Liver (tissue), 8 donors: ENCODE measurements at regions not wholly inside any gene's neighbourhood (a gene's known extent, or its start where the extent isn't known, plus 50 kb on each side); places are given as distances from the start of the nearest gene placed in this dataset.

Experiments
- DNase-seq: peaks from one replicate; pipeline ENCODE4 v3.0.0-alpha.2; 2017; ENCODE audit warnings: low spot score
- H3K27ac ChIP-seq, 2 donors: one replicate each; pipeline ENCODE4 v1.7.0; 2013; ENCODE audit warnings: inconsistent platforms in 2 of 2, low read length in 2 of 2, control low read depth in 1 of 2, low read depth in 1 of 2, mild to moderate bottlenecking in 1 of 2
- H3K27me3 ChIP-seq, 4 donors: one replicate each; pipeline versions ENCODE4 v1.6.1 to v1.7.0; 2013; ENCODE audit warnings: low read length in 3 of 4, inconsistent platforms in 1 of 4, mild to moderate bottlenecking in 1 of 4, moderate library complexity in 1 of 4; ENCODE audit not compliant: control insufficient read depth in 4 of 4, insufficient read depth in 4 of 4
- H3K36me3 ChIP-seq, 4 donors: one replicate each; pipeline versions ENCODE4 v1.6.1 to v1.7.0; 2013; ENCODE audit warnings: low read length in 3 of 4, mild to moderate bottlenecking in 3 of 4, low read depth in 1 of 4, moderate library complexity in 1 of 4; ENCODE audit not compliant: control insufficient read depth in 4 of 4, insufficient read depth in 3 of 4
- H3K4me1 ChIP-seq, 4 donors: one replicate each; pipeline versions ENCODE4 v1.6.1 to v1.7.0; 2013; ENCODE audit warnings: low read length in 3 of 4, mild to moderate bottlenecking in 3 of 4, moderate library complexity in 1 of 4; ENCODE audit not compliant: control insufficient read depth in 4 of 4, insufficient read depth in 4 of 4
- H3K4me3 ChIP-seq, 3 donors: one replicate each; pipeline versions ENCODE4 v1.6.1 to v1.7.0; 2013; ENCODE audit warnings: low read length in 3 of 3, control low read depth in 1 of 3, low read depth in 1 of 3, mild to moderate bottlenecking in 1 of 3
- H3K9ac ChIP-seq, 2 donors: one replicate each; pipeline ENCODE4 v1.7.0; 2013; ENCODE audit warnings: low read length in 2 of 2, mild to moderate bottlenecking in 2 of 2, moderate library complexity in 2 of 2, control low read depth in 1 of 2, low read depth in 1 of 2
- H3K9me3 ChIP-seq, 4 donors: one replicate each; pipeline versions ENCODE4 v1.6.1 to v1.7.0; 2013; ENCODE audit warnings: low read length in 3 of 4; ENCODE audit not compliant: control insufficient read depth in 4 of 4
- ATF3 ChIP-seq: IDR thresholded peaks from 2 replicates; pipeline ENCODE4 v1.6.1; 2016; ENCODE audit warnings: antibody characterized with exemption
- CTCF ChIP-seq: fragments of 150-350 bp; IDR thresholded peaks from 2 replicates; pipeline ENCODE4 v1.5.1; 2017; ENCODE audit warnings: improper control_type of control experiment, low read depth, low read length; ENCODE audit not compliant: missing input control
- EGR1 ChIP-seq, 2 donors: IDR thresholded peaks; 2 replicates each; pipeline ENCODE4 v1.6.1; 2016 to 2018; ENCODE audit warnings: antibody characterized with exemption in 2 of 2, low read depth in 2 of 2
- FOXA1 ChIP-seq: IDR thresholded peaks from 2 replicates; pipeline ENCODE4 v1.6.1; 2016; ENCODE audit warnings: antibody characterized with exemption
- FOXA2 ChIP-seq: IDR thresholded peaks from 2 replicates; pipeline ENCODE4 v1.6.1; 2016; ENCODE audit warnings: antibody characterized with exemption
- GABPA ChIP-seq, 2 donors: IDR thresholded peaks in 1 of 2; conservative IDR thresholded peaks in 1 of 2; 2 replicates each; pipeline ENCODE4 v1.6.1; 2016; ENCODE audit warnings: antibody characterized with exemption in 2 of 2, mild to moderate bottlenecking in 1 of 2, moderate library complexity in 1 of 2
- HNF4A ChIP-seq, 2 donors: conservative IDR thresholded peaks; 2 replicates each; pipeline ENCODE4 v1.6.1; 2016; ENCODE audit warnings: antibody characterized with exemption in 2 of 2, mild to moderate bottlenecking in 2 of 2
- HNF4G ChIP-seq: IDR thresholded peaks from 2 replicates; pipeline ENCODE4 v1.6.1; 2016; ENCODE audit warnings: antibody characterized with exemption
- JUND ChIP-seq, 2 donors: IDR thresholded peaks; 2 replicates each; pipeline ENCODE4 v1.6.1; 2016; ENCODE audit warnings: antibody characterized with exemption in 2 of 2
- MAX ChIP-seq: IDR thresholded peaks from 2 replicates; pipeline ENCODE4 v1.6.1; 2016; ENCODE audit warnings: antibody characterized with exemption
- NR2F2 ChIP-seq: IDR thresholded peaks from 2 replicates; pipeline ENCODE4 v1.6.1; 2016; ENCODE audit warnings: antibody characterized with exemption
- RAD21 ChIP-seq, 2 donors: IDR thresholded peaks; 2 replicates each; pipeline ENCODE4 v1.6.1; 2016; ENCODE audit warnings: antibody characterized with exemption in 2 of 2, mild to moderate bottlenecking in 2 of 2
- REST ChIP-seq: IDR thresholded peaks from 2 replicates; pipeline ENCODE4 v1.6.1; 2016; ENCODE audit warnings: antibody characterized with exemption, mild to moderate bottlenecking
- RXRA ChIP-seq, 2 donors: IDR thresholded peaks; 2 replicates each; pipeline ENCODE4 v1.6.1; 2017 to 2018; ENCODE audit warnings: antibody characterized with exemption in 2 of 2, mild to moderate bottlenecking in 1 of 2
- SP1 ChIP-seq: IDR thresholded peaks from 2 replicates; pipeline ENCODE4 v1.6.1; 2018; ENCODE audit warnings: antibody characterized with exemption, mild to moderate bottlenecking
- TAF1 ChIP-seq: conservative IDR thresholded peaks from 2 replicates; pipeline ENCODE4 v1.6.1; 2016; ENCODE audit warnings: antibody characterized with exemption, mild to moderate bottlenecking
- YY1 ChIP-seq: IDR thresholded peaks from 2 replicates; pipeline ENCODE4 v1.6.1; 2016; ENCODE audit warnings: antibody characterized with exemption, mild to moderate bottlenecking
- ZBTB33 ChIP-seq: IDR thresholded peaks from 2 replicates; pipeline ENCODE4 v1.6.1; 2016; ENCODE audit warnings: antibody characterized with exemption
- WGBS: extraction: QIAGEN DNeasy Blood & Tissue Kit; methylation state at CpG from one replicate; pipeline ENCODE4 v1.1.7; 2013; 5-methylcytosine and 5-hydroxymethylcytosine counted together
- donor health status: healthy.
- donor health status: healthy.
- donor health status: healthy.
- donor health status: healthy.
- donor health status: healthy.

GRCh38 chrX:106278951-106279350, 110.8 kb downstream of the PWWP3B start:
- Histone ChIP-seq H3K36me3 (no peaks in the 10 kb centered on the region), H3K27ac (no peak overlapping the region), H3K9ac (no peak overlapping the region), H3K9me3 (no peaks in the 10 kb centered on the region), H3K4me1 (no peaks in the 10 kb centered on the region), H3K4me3 (no peak overlapping the region), H3K27me3 (peaks cover 0 to 4% (median 0%) of the 10 kb centered on the region in 4 donors)
- no peak for DNase-seq
- WGBS, result 35% methylated on average over 2 of the region's 2 CpGs
- TF ChIP-seq FOXA1, result no peak
- no peak for TF ChIP-seq RXRA (IDR thresholded peaks at IDR 0.05)
- TF ChIP-seq SP1, result no peak
- no peak for TF ChIP-seq MAX
- TF ChIP-seq CTCF, result no peak
- no peak for TF ChIP-seq GABPA (IDR thresholded peaks at IDR 0.05 in 1 of 2, conservative IDR thresholded peaks at IDR 0.05 in 1 of 2)
- no peak for TF ChIP-seq RAD21 (IDR thresholded peaks at IDR 0.05)
- no peak for TF ChIP-seq TAF1
- TF ChIP-seq HNF4A (conservative IDR thresholded peaks at IDR 0.05), result no peak
- TF ChIP-seq FOXA2, result no peak
- no peak for TF ChIP-seq YY1
- no peak for TF ChIP-seq EGR1 (IDR thresholded peaks at IDR 0.05; ENCODE audit: low read depth in 2 of 2)
- no peak for TF ChIP-seq REST
- no peak for TF ChIP-seq HNF4G
- no peak for TF ChIP-seq ATF3
- no peak for TF ChIP-seq JUND (IDR thresholded peaks at IDR 0.05)
- TF ChIP-seq NR2F2, result no peak

- Histone ChIP-seq H3K27me3 (peaks cover 0 to 4% (median 0%) of the 10 kb centered on the region in 4 donors), H3K4me3 (no peak overlapping the region), H3K27ac (no peak overlapping the region), H3K36me3 (no peaks in the 10 kb centered on the region), H3K9me3 (no peaks in the 10 kb centered on the region), H3K9ac (no peak overlapping the region), H3K4me1 (no peaks in the 10 kb centered on the region)
- 81% methylated on average over 2 of the region's 2 CpGs for WGBS
- DNase-seq, result no peak
- TF ChIP-seq RXRA (IDR thresholded peaks at IDR 0.05) (no peak), HNF4A (conservative IDR thresholded peaks at IDR 0.05) (no peak), RAD21 (IDR thresholded peaks at IDR 0.05) (no peak), GABPA (IDR thresholded peaks at IDR 0.05 in 1 of 2, conservative IDR thresholded peaks at IDR 0.05 in 1 of 2) (no peak), FOXA2 (no peak), ATF3 (no peak), EGR1 (IDR thresholded peaks at IDR 0.05; ENCODE audit: low read depth in 2 of 2) (no peak), REST (no peak), HNF4G (no peak), SP1 (no peak), ZBTB33 (no peak), MAX (no peak), NR2F2 (no peak), YY1 (no peak)
Observed at GRCh38 chrX:106281383-106281782, 113.3 kb downstream of the PWWP3B start.
